ENCODE measurements at regions not wholly inside any gene's neighbourhood (a gene's known extent, or its start where the extent isn't known, plus 50 kb on each side); places are given as distances from the start of the nearest gene placed in this dataset.

GRCh38 chr3:166390303-166390702, 553.1 kb upstream of the BCHE start:
- POLR2A ChIA-PET (ENCODE audit: low non-redundant PET), result no interaction called here
- no TSS peak for BruUV-seq (replicated peaks)
- no peaks in the 10 kb centered on the region for H3K36me3 ChIP-seq (ENCODE audit: insufficient read depth, low read length, poor library complexity, severe bottlenecking)
- TF ChIP-seq, protein P1, sequence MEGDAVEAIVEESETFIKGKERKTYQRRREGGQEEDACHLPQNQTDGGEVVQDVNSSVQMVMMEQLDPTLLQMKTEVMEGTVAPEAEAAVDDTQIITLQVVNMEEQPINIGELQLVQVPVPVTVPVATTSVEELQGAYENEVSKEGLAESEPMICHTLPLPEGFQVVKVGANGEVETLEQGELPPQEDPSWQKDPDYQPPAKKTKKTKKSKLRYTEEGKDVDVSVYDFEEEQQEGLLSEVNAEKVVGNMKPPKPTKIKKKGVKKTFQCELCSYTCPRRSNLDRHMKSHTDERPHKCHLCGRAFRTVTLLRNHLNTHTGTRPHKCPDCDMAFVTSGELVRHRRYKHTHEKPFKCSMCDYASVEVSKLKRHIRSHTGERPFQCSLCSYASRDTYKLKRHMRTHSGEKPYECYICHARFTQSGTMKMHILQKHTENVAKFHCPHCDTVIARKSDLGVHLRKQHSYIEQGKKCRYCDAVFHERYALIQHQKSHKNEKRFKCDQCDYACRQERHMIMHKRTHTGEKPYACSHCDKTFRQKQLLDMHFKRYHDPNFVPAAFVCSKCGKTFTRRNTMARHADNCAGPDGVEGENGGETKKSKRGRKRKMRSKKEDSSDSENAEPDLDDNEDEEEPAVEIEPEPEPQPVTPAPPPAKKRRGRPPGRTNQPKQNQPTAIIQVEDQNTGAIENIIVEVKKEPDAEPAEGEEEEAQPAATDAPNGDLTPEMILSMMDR (conservative IDR thresholded peaks at IDR 0.05; ENCODE audit: low read depth, low read length), result no peak
- TF ChIP-seq EZH2 (IDR thresholded peaks at IDR 0.05; ENCODE audit: borderline replicate concordance, low read depth, low read length, poor library complexity, severe bottlenecking), result no peak
- H3K9me3 ChIP-seq (ENCODE audit: low read depth, low read length, poor library complexity, severe bottlenecking), result peaks cover 3% of the 10 kb centered on the region
- DNase-seq (ENCODE audit: low spot score), result peak; percentile 4
- H3K4me3 ChIP-seq (ENCODE audit: low read depth, low read length, poor library complexity, severe bottlenecking), result no peak overlapping the region
- CTCF ChIA-PET, result interaction anchor here (0.7 kb wide), 1 partner anchor 28 kb away, joined by 4 read pairs; no protein-coding TSS in a partner anchor
- no peaks in the 10 kb centered on the region for H3K27me3 ChIP-seq (replicated peaks; ENCODE audit: insufficient read depth, low read depth, low read length, poor library complexity)
- no peak overlapping the region for H3K27ac ChIP-seq (ENCODE audit: low read depth, low read length, poor library complexity, severe bottlenecking)
- H3K4me1 ChIP-seq (ENCODE audit: insufficient read depth, low read length, poor library complexity, severe bottlenecking), result no peaks in the 10 kb centered on the region
- intact Hi-C loops (cut with micrococcal nuclease; ENCODE audit: unreplicated experiment), result no loop called here

DNA sequence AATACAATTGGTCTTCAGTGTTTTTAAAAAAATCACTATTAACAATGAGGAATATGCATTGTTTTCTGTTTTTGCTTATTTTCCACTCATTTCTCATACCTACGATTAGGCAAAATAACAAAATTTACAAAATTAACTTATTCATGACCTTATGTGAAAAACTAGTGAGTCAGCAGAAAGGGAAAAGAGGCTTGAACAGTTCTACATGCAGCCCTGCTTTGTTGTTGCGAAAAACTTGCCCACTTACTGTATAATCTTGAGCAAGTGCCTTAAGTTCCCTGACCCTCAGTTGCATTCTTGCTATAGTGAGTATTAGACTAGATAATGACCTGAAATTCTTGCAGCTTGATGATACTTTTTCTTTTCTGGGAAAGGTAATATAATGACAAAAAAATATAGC, 551.1 kb upstream of the BCHE start:
- no peaks in the 10 kb centered on the region for H3K27me3 ChIP-seq (replicated peaks; ENCODE audit: insufficient read depth, low read depth, low read length, poor library complexity)
- ChIA-PET POLR2A (ENCODE audit: low non-redundant PET) (no interaction called here), CTCF (no interaction called here)
- no peak overlapping the region for H3K4me3 ChIP-seq (ENCODE audit: low read depth, low read length, poor library complexity, severe bottlenecking)
- intact Hi-C loops (cut with micrococcal nuclease; ENCODE audit: unreplicated experiment), result no loop called here
- no peak for DNase-seq (ENCODE audit: low spot score)
- no peak overlapping the region for H3K27ac ChIP-seq (ENCODE audit: low read depth, low read length, poor library complexity, severe bottlenecking)
- no peaks in the 10 kb centered on the region for H3K9me3 ChIP-seq (ENCODE audit: low read depth, low read length, poor library complexity, severe bottlenecking)
- no TSS peak for BruUV-seq (replicated peaks)
- no peaks in the 10 kb centered on the region for H3K36me3 ChIP-seq (ENCODE audit: insufficient read depth, low read length, poor library complexity, severe bottlenecking)
- H3K4me1 ChIP-seq (ENCODE audit: insufficient read depth, low read length, poor library complexity, severe bottlenecking), result no peaks in the 10 kb centered on the region
- TF ChIP-seq, protein P1 (conservative IDR thresholded peaks at IDR 0.05; ENCODE audit: low read depth, low read length), result no peak
- TF ChIP-seq EZH2 (IDR thresholded peaks at IDR 0.05; ENCODE audit: borderline replicate concordance, low read depth, low read length, poor library complexity, severe bottlenecking), result no peak

- intact Hi-C loops (cut with micrococcal nuclease; ENCODE audit: unreplicated experiment), result no loop called here
- H3K36me3 ChIP-seq (ENCODE audit: insufficient read depth, low read length, poor library complexity, severe bottlenecking), result no peaks in the 10 kb centered on the region
- DNase-seq (ENCODE audit: low spot score), result no peak
- ChIA-PET POLR2A (ENCODE audit: low non-redundant PET) (no interaction called here), CTCF (no interaction called here)
- H3K4me3 ChIP-seq (ENCODE audit: low read depth, low read length, poor library complexity, severe bottlenecking), result no peak overlapping the region
- H3K4me1 ChIP-seq (ENCODE audit: insufficient read depth, low read length, poor library complexity, severe bottlenecking), result no peaks in the 10 kb centered on the region
- no TSS peak for BruUV-seq (replicated peaks)
- H3K27me3 ChIP-seq (replicated peaks; ENCODE audit: insufficient read depth, low read depth, low read length, poor library complexity), result no peaks in the 10 kb centered on the region
- peaks cover 5% of the 10 kb centered on the region for H3K9me3 ChIP-seq (ENCODE audit: low read depth, low read length, poor library complexity, severe bottlenecking)
- no peak overlapping the region for H3K27ac ChIP-seq (ENCODE audit: low read depth, low read length, poor library complexity, severe bottlenecking)
- TF ChIP-seq, protein P1 (conservative IDR thresholded peaks at IDR 0.05; ENCODE audit: low read depth, low read length), result no peak
- no peak for TF ChIP-seq EZH2 (IDR thresholded peaks at IDR 0.05; ENCODE audit: borderline replicate concordance, low read depth, low read length, poor library complexity, severe bottlenecking)
Measured at GRCh38 chr3:166372571-166373106, 535.4 kb upstream of the BCHE start.

Measured in A673 (cell line).